GM19043 (cell line): ENCODE measurements at regions not wholly inside any gene's neighbourhood (a gene's known extent, or its start where the extent isn't known, plus 50 kb on each side); places are given as distances from the start of the nearest gene placed in this dataset.
"Not testable (repeated sequence)": the region's sequence is repeated elsewhere in the genome, so short reads cannot be mapped to it uniquely, and the experiment has no call there.

Source experiments
- ATAC-seq: cut with Tn5 transposase; IDR thresholded peaks from one replicate; pipeline ENCODE4 v1.9.1; 2021; ENCODE audit warnings: low read depth; ENCODE audit not compliant: unreplicated experiment

GRCh38 chr13:22963384-22964053, 217.3 kb upstream of the SGCG start:
- not testable (repeated sequence) for ATAC-seq

DNA sequence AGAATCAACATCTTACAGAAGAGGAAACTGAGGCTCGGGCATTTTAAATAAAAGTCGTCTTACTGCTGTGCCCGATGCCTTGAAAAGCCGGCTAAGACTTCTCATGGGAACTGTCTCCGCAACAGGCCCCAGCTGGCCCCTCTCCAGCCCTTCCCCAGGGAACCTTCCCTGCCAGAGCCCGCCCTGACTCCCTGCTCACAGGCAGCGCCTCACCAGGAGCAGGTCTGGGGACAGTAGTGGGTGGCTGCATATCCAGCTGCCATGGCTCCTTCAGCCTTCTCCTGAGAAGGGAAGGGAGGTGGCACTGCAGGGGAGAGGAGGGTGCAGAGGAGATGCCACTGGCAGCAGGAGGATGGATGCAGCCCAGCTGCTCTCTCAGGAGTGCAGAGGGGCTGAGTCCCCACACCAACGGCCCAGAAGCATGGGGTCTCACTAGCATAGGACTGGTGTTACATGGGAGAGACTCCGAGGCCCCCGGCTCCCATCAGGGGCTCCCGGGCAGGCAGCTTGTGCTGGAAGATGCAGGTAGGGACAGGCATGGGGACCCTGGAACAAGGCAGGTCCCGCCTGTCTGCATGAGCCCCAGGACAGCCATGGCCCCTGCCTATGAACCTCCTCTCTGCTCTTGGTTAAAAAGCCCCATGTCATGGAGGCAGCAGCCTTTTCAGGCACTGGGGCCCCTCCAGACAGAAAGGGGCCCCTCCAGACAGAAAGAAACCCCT, 216.4 kb upstream of the SGCG start:
- no peak for ATAC-seq

DNA sequence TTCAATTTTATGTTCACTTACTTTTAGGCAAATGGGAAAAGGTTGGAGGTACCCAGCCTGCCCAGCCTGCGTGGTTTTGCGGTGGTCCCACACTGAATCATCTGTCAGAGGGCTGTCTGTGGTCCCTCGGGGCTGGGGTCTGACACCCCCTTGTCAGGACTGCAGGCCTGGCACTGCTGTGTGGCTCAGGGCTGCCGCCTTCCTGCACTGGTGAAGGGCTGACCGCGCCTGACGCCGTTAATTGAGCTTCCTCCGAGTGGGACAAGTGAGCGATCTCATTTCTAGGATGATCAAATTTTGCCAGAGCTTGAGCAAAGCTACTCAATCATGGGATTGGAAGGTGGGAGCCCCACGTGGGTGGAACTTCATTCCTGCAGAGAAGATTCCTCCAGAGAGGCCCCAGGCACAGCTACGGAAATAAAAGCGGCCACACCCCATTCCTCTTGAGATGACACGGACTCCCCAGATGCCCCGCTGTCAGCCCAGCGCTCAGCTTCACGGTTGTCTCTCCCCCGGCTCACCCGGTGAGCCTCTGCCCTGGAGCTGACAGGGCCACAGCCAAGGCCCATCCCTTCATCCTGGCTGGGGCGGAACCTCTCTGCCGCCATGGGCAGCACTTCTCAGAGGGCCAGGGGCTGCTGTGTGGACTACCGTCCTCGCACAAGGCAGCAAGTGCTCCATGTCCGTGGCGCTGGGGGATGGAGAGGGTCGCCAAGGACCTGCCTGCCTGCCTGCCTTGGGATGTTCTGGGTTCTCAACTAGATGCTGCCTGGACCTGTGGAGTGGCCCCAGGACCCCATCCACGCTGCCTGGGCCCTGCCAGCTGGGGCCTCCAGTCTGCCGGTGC, 215.5 kb upstream of the SGCG start:
- ATAC-seq, result not testable (repeated sequence)

- ATAC-seq, result not testable (repeated sequence)
Measured at GRCh38 chr13:22965858-22966239, 214.9 kb upstream of the SGCG start.

DNA sequence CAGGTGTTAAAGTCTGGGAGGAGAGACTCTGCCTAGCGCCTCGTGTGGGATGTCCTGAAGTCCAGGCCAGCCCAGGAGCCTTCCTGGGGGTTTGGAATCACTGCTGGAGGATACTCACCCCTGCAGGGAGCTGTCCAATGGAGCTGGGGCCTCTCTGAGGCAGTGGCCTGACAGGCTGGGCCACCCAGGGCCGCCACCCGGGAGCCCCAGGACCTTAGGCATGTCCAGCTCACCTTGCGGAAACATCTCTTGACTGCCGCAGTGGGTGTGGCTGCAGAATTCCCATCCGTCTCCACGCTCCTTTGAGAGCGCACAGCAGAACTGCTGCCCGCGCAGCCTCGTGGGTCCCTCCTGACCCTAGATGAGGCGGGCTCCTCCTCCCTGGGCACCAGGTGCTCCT, 214.0 kb upstream of the SGCG start:
- ATAC-seq, result not testable (repeated sequence)

- ATAC-seq, result no peak
Measured at GRCh38 chr13:22967669-22968068, 213.1 kb upstream of the SGCG start.

DNA sequence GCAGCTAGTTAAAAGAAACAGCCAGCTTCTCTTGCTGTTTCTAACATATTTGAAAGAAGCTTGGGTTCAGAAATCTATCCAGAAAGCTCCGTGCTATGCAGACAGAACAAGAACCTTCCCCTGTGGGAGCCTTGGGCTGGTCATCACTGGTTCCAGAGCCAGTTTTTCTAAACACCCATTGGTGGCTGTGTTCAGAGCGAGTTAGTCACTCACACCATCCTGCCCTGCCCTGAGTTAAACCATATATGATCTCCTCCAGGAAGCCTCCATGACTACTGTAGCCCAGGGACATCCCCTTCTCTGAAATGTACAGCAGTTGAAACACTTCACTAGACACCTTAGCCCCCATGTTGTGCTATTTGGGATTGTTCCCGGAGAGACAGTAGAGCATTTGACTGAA, 200.8 kb upstream of the SGCG start:
- ATAC-seq, result no peak

DNA sequence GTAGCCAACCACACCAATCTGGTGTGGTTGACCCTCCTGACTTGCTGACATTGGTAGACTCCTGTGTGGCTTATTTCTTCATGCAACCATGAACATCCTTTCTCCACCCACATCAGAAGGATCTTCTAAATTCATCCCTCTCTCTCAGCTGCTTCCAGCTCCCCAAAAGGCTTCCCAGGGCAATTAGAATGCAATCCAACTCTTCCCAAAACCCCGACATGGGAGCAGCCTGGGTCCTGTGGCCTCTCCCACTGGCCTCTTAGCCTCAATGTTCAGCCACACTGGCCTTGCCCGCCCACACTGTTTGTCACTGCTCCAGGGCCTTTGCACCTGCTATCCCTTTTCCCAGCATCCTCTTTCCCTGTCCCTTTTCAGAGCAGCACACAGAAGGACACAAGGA, 199.8 kb upstream of the SGCG start:
- no peak for ATAC-seq

- no peak for ATAC-seq
Measured at GRCh38 chr13:22993148-22993547, 187.6 kb upstream of the SGCG start.

DNA sequence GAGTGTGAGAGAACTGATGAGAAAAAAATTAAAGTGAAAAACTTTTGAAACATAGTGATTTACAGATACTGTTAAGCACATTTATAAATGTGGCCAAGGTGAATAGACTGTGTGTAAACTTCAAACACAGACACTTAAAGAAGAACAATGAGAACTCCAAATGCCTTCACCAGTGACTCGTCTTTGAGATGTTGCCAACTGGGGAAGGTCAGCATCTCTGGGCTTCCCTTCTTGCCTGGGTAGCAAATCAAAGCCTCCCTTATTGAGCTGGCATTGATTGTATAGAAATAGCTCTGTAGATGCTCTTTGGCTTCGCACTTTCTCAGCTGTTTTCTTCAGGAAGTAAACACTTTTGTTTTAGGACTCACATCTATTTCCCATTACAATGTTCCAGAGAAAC, 177.3 kb upstream of the SGCG start:
- no peak for ATAC-seq

- ATAC-seq, result no peak
Measured at GRCh38 chr13:23007426-23007825, 173.4 kb upstream of the SGCG start.

GRCh38 chr13:23018143-23018542, 162.6 kb upstream of the SGCG start:
- no peak for ATAC-seq

- peak; percentile 84 for ATAC-seq
Measured at GRCh38 chr13:23020246-23020843, 160.4 kb upstream of the SGCG start.

- ATAC-seq, result no peak
Measured at GRCh38 chr13:23021906-23022305, 158.9 kb upstream of the SGCG start.

DNA sequence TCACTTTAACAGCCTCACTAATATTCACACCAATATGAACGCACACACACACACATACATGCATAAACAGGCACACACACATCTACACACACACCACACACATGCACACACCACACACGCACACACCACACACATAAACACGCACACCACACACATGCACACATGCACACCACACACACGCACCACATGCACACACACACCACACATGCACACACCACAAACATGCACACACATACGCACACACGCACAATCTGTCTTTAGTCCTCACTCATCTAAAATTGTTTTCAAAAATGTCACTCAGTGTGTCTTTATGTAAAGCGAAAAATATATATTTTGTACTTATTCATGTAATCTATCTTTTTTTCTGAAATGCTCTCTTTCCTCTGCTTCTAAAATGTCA, 158.1 kb upstream of the SGCG start:
- ATAC-seq, result no peak

DNA sequence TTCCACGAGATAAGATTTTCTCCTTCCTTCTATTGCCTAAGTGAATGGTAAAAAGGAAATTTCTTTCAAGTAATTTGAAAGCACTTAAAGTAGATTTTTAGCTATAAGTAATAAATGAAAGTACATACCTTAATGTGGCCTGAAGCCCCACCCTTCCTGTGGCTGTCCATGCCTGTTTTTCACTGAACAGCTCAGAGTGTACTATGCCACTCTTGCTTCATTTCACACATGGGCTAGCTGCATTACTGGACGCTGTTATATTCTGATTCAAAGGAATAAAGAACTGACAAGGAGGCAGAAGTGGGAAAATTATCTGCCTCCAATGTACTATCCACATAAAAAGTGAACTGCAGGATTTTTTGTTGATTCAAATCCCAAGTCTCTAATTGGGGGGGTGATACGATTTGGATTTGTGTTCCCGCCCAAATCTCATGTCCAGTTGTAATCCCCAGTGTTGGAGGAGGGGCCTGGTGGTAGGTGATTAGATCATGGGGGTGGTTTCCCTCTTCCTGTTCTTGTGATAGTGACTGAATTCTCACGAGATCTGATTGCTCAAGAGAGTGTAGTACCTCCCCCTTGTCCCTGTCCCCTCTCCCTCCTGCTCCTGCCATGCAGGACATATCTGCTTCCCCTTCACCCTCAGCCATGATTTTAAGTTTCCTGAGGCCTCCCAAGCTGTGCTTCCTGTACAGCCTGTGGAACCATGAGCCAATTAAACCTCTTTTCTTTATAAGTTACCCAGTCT, 154.7 kb upstream of the SGCG start:
- no peak for ATAC-seq

DNA sequence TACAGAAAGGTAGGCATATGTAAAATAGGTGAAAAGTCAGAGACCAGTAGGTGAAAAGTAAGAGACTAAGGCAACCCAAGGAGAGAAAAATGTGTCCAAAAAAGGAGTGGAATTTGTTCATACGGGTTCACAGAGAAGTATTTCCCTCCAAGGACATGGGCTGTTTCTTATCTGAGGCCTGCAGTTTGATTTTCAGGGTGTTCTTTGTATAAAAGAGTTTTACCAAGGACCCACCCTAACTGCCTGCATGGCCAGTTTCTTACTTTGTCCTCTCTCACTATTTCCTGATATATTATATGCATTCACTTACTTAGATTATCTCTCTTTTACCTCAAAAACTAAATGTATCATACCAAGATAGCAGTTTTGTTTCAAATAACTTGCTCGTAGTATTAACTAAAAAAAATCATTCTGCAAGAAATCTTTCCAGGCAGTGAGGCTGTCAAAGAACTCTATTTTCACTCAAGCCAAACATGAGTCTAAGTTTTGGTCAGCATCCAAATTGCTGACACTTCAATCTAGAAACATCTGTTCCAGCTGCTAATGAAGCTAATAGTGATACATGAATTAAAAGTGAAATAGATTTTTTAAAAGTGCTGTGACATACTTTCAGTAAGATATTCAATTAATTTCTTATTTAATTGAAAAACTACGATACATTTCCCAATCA, 141.4 kb upstream of the SGCG start:
- ATAC-seq, result no peak

GRCh38 chr13:23042181-23042580, 138.6 kb upstream of the SGCG start:
- no peak for ATAC-seq

DNA sequence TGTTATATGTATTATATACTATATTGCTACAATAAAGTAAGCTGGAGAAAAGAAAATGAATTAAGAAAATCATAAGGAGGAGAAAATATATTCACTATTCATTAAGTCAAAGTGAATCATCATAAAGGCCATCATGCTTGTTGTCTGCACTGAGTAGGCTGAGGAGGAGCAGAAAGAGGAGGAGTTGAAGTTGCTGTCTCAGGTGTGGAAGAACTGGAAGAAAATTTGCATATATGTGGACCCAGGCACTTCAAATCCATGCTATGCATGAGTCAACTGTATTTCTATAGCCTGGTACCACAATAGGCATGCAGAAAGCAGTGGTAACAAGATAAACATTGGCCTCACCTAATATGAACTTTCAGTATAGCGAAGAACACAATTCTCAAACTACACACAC, 135.9 kb upstream of the SGCG start:
- ATAC-seq, result no peak

DNA sequence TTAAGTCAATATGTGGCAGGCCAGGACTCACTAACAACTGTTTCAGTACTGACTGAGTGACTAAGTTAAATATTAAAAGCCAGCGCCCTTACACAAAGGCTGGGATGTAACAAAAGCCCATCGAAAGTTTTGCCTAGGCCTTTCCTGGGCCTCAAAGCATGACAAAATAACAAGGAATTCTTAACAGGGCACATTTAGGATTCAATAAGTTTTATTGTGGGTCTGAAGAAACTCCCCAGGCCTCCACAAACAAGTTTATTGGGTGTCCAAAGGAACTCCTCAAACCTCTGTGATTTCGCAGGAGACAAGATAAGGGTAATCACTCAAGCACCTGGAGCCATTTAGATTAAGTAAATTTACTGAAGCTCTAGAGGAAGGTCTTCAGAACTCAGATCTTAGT, 130.7 kb upstream of the SGCG start:
- no peak for ATAC-seq
